ENCODE measurements at regions not wholly inside any gene's neighbourhood (a gene's known extent, or its start where the extent isn't known, plus 50 kb on each side); places are given as distances from the start of the nearest gene placed in this dataset.

DNA sequence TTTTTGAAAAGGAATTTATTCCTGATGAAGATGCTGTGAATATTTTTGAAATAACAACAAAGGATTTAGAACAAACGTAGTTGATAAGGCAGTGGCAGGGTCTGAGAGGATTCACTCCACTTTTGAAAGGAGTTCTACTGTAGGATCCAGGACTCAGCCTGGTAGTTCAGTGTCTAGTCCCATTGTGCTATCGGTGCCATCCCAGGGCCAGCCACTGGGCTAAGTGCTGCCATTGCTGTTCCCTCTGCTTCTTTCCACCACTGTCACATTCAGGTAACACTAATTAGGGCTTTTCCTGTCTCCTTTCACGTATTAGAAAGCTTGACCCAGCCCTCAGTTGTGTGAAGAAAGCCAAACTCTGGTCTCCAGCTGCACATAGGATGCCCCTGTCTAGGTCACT lies 177.3 kb downstream of the TEX36 start:
- Histone ChIP-seq H3K4me2 (ENCODE audit: control insufficient read depth, extremely low read depth, insufficient read depth, low read depth, low read length) (no peak overlapping the region), H3K27me3 (ENCODE audit: control insufficient read depth, extremely low read depth, insufficient read depth, low read length) (no peaks in the 10 kb centered on the region), H3K9me3 (ENCODE audit: control insufficient read depth, low read depth, low read length) (no peaks in the 10 kb centered on the region), H3K4me3 (ENCODE audit: control insufficient read depth in 2 of 3, extremely low read depth in 1 of 3, insufficient read depth in 2 of 3, low read depth in 1 of 3, low read length in 3 of 3) (no peak overlapping the region), H3K9me1 (ENCODE audit: control insufficient read depth, extremely low read depth, insufficient read depth, low read length) (no peaks in the 10 kb centered on the region), H3K79me2 (ENCODE audit: control insufficient read depth, insufficient read depth, low read length) (no peaks in the 10 kb centered on the region), H4K20me1 (ENCODE audit: control insufficient read depth, extremely low read depth, insufficient read depth, low read length) (no peaks in the 10 kb centered on the region), H3K27ac (ENCODE audit: control insufficient read depth, insufficient read depth, low read length) (no peak overlapping the region), H3K4me1 (ENCODE audit: control insufficient read depth, extremely low read depth, insufficient read depth, low read length) (no peaks in the 10 kb centered on the region), H3K9ac (ENCODE audit: control insufficient read depth, extremely low read depth, insufficient read depth, low read length) (no peak overlapping the region), H2AFZ (ENCODE audit: control insufficient read depth, low read length) (no peak overlapping the region), H3K36me3 (ENCODE audit: control insufficient read depth in 2 of 2, extremely low read depth in 1 of 2, insufficient read depth in 2 of 2, low read length in 2 of 2) (no peaks in the 10 kb centered on the region)
- no peak for FAIRE-seq
- dilution Hi-C loops (cut with MboI; ENCODE audit: extremely low pct_ligation_motif_present, low sequenced_read_pairs), result no loop called here
- TF ChIP-seq CTCF (optimal IDR thresholded peaks at IDR 0.05 in 1 of 3, IDR thresholded peaks at IDR 0.05 in 1 of 3, conservative IDR thresholded peaks at IDR 0.05 in 1 of 3; ENCODE audit: extremely low read depth in 1 of 3, insufficient read depth in 2 of 3, low read length in 3 of 3), result no peak
- no peak for DNase-seq (ENCODE audit: low read depth, low spot score)

DNA sequence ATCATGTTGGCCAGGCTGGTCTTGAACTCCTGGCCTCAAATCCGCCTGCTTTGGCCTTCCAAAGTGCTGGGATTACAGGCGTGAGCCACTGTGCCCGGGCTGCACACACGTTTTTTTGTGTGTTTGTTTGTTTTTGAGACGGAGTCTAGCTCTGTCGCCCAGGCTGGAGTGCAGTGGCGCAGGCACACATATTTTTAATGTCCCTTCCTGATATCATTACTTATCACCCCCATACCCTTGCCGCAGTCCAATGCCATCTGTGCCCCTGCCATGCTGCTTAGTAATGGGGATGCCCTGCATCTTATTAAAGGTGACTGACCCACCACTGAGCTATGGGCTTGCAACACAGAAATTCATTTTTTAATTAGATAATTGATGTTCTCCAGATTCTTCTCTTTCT lies 180.7 kb downstream of the TEX36 start:
- Histone ChIP-seq H3K27ac (ENCODE audit: control insufficient read depth, insufficient read depth, low read length) (no peak overlapping the region), H2AFZ (ENCODE audit: control insufficient read depth, low read length) (no peak overlapping the region), H3K9me3 (ENCODE audit: control insufficient read depth, low read depth, low read length) (no peaks in the 10 kb centered on the region), H3K9ac (ENCODE audit: control insufficient read depth, extremely low read depth, insufficient read depth, low read length) (no peak overlapping the region), H3K27me3 (ENCODE audit: control insufficient read depth, extremely low read depth, insufficient read depth, low read length) (no peaks in the 10 kb centered on the region), H3K4me1 (ENCODE audit: control insufficient read depth, extremely low read depth, insufficient read depth, low read length) (no peaks in the 10 kb centered on the region), H3K79me2 (ENCODE audit: control insufficient read depth, insufficient read depth, low read length) (no peaks in the 10 kb centered on the region), H3K36me3 (ENCODE audit: control insufficient read depth in 2 of 2, extremely low read depth in 1 of 2, insufficient read depth in 2 of 2, low read length in 2 of 2) (no peaks in the 10 kb centered on the region), H3K4me3 (ENCODE audit: control insufficient read depth in 2 of 3, extremely low read depth in 1 of 3, insufficient read depth in 2 of 3, low read depth in 1 of 3, low read length in 3 of 3) (no peak overlapping the region), H4K20me1 (ENCODE audit: control insufficient read depth, extremely low read depth, insufficient read depth, low read length) (no peaks in the 10 kb centered on the region), H3K9me1 (ENCODE audit: control insufficient read depth, extremely low read depth, insufficient read depth, low read length) (no peaks in the 10 kb centered on the region), H3K4me2 (ENCODE audit: control insufficient read depth, extremely low read depth, insufficient read depth, low read depth, low read length) (no peak overlapping the region)
- dilution Hi-C loops (cut with MboI; ENCODE audit: extremely low pct_ligation_motif_present, low sequenced_read_pairs), result no loop called here
- DNase-seq (ENCODE audit: low read depth, low spot score), result no peak
- no peak for FAIRE-seq
- TF ChIP-seq EZH2 (IDR thresholded peaks at IDR 0.05; ENCODE audit: low read length) (no peak), CTCF (optimal IDR thresholded peaks at IDR 0.05 in 1 of 3, IDR thresholded peaks at IDR 0.05 in 1 of 3, conservative IDR thresholded peaks at IDR 0.05 in 1 of 3; ENCODE audit: extremely low read depth in 1 of 3, insufficient read depth in 2 of 3, low read length in 3 of 3) (no peak)

All from keratinocyte (primary cell).